ENCODE measurements at regions not wholly inside any gene's neighbourhood (a gene's known extent, or its start where the extent isn't known, plus 50 kb on each side); places are given as distances from the start of the nearest gene placed in this dataset.

DNA sequence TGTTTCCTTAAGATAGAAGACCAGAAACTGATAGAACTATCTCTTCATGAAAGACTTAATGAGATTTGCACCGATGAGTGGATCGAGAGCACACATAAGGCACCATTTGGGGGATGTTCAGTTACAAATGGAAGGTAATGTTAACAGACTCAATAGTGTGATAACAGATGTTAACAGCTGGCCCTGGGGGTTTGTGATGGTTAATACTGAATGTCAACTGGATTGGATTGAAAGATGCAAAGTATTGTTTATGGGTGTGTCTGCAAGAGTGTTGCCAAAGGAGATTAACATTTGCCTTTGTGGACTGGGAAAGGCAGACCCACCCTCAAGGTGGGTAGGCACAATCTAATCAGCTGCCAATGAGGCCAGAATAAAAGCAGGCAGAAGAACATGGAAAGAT is 130.5 kb upstream of the DGKB start:
- no peak for TF ChIP-seq POLR2A (IDR thresholded peaks at IDR 0.05; ENCODE audit: low read depth, low read length)
- TF ChIP-seq EZH2 (IDR thresholded peaks at IDR 0.05; ENCODE audit: borderline replicate concordance, low read depth, low read length, severe bottlenecking) = no peak
- TF ChIP-seq, protein P1, sequence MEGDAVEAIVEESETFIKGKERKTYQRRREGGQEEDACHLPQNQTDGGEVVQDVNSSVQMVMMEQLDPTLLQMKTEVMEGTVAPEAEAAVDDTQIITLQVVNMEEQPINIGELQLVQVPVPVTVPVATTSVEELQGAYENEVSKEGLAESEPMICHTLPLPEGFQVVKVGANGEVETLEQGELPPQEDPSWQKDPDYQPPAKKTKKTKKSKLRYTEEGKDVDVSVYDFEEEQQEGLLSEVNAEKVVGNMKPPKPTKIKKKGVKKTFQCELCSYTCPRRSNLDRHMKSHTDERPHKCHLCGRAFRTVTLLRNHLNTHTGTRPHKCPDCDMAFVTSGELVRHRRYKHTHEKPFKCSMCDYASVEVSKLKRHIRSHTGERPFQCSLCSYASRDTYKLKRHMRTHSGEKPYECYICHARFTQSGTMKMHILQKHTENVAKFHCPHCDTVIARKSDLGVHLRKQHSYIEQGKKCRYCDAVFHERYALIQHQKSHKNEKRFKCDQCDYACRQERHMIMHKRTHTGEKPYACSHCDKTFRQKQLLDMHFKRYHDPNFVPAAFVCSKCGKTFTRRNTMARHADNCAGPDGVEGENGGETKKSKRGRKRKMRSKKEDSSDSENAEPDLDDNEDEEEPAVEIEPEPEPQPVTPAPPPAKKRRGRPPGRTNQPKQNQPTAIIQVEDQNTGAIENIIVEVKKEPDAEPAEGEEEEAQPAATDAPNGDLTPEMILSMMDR (IDR thresholded peaks at IDR 0.05; ENCODE audit: extremely low read depth in 1 of 2, insufficient read depth in 1 of 2, low read depth in 1 of 2, low read length in 2 of 2) = no peak
- TF ChIP-seq JUN (IDR thresholded peaks at IDR 0.05; ENCODE audit: borderline replicate concordance, insufficient read depth, insufficient read length, low read depth) = no peak
- no peak for TF ChIP-seq POLR2AphosphoS5 (IDR thresholded peaks at IDR 0.05; ENCODE audit: insufficient read depth, low read depth, low read length)
- TF ChIP-seq, protein P2, sequence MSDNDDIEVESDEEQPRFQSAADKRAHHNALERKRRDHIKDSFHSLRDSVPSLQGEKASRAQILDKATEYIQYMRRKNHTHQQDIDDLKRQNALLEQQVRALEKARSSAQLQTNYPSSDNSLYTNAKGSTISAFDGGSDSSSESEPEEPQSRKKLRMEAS (IDR thresholded peaks at IDR 0.05; ENCODE audit: insufficient read depth, insufficient read length) = no peak
- no peak for TF ChIP-seq MYC (IDR thresholded peaks at IDR 0.05; ENCODE audit: low read depth, low read length)
- TF ChIP-seq GATA2 (IDR thresholded peaks at IDR 0.05; ENCODE audit: insufficient read depth, insufficient read length, low read depth, low read length) = no peak
- TF ChIP-seq FOS (IDR thresholded peaks at IDR 0.05; ENCODE audit: borderline replicate concordance, insufficient read depth, low read length) = no peak
